ENCODE measurements at regions not wholly inside any gene's neighbourhood (a gene's known extent, or its start where the extent isn't known, plus 50 kb on each side); places are given as distances from the start of the nearest gene placed in this dataset.

GRCh38 chr5:18754201-18754600 lies 1119.9 kb downstream of the TAF11L14 start:
- TF ChIP-seq CTCF (IDR thresholded peaks at IDR 0.05) = no peak
- no peak for TF ChIP-seq REST (IDR thresholded peaks at IDR 0.05; ENCODE audit: insufficient read depth in 1 of 2, low read depth in 2 of 2, low read length in 1 of 2)
- TF ChIP-seq POLR2AphosphoS5 (IDR thresholded peaks at IDR 0.05; ENCODE audit: low read depth, low read length) = no peak
- no peak for TF ChIP-seq SIN3A (IDR thresholded peaks at IDR 0.05; ENCODE audit: borderline replicate concordance, insufficient read depth, low read depth, low read length)
- TF ChIP-seq TCF7L2 (IDR thresholded peaks at IDR 0.05; ENCODE audit: low read depth, low read length) = no peak
